ENCODE measurements at regions not wholly inside any gene's neighbourhood (a gene's known extent, or its start where the extent isn't known, plus 50 kb on each side); places are given as distances from the start of the nearest gene placed in this dataset.
A peak's percentile ranks its signal among the peaks of the same experiment; 100 is the strongest.
"Not testable (repeated sequence)": the region's sequence is repeated elsewhere in the genome, so short reads cannot be mapped to it uniquely, and the experiment has no call there.

DNA sequence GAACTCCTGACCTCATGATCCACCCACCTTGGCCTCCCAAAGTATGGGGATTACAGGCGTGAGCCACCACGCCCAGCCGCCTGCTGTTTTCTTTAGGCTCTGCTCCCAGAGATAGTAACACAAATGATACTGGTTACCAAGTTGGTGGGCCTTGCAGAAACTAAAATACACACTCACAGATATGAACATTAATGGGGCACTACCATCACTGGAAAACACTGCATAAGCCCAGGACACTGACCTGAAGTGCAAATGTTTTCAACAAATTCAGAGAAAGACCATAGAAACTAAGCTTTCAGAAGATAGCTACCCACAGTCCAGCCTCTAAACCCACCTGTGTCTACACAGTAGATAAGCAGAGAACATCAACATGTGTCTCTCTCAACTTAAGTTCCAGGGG is 180.5 kb downstream of the FCRL5 start:
- TF ChIP-seq, protein P1, sequence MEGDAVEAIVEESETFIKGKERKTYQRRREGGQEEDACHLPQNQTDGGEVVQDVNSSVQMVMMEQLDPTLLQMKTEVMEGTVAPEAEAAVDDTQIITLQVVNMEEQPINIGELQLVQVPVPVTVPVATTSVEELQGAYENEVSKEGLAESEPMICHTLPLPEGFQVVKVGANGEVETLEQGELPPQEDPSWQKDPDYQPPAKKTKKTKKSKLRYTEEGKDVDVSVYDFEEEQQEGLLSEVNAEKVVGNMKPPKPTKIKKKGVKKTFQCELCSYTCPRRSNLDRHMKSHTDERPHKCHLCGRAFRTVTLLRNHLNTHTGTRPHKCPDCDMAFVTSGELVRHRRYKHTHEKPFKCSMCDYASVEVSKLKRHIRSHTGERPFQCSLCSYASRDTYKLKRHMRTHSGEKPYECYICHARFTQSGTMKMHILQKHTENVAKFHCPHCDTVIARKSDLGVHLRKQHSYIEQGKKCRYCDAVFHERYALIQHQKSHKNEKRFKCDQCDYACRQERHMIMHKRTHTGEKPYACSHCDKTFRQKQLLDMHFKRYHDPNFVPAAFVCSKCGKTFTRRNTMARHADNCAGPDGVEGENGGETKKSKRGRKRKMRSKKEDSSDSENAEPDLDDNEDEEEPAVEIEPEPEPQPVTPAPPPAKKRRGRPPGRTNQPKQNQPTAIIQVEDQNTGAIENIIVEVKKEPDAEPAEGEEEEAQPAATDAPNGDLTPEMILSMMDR (IDR thresholded peaks at IDR 0.05): no peak
- intact Hi-C loops (cut with DNase I): loop anchor here in 1 of 3 donors (5.0 kb wide), 1 partner anchor 120 kb away; no protein-coding TSS in a partner anchor
- Histone ChIP-seq H3K27me3 (no peaks in the 10 kb centered on the region), H3K4me1 (no peaks in the 10 kb centered on the region), H3K9me3 (no peaks in the 10 kb centered on the region), H3K36me3 (no peaks in the 10 kb centered on the region), H3K27ac (no peak overlapping the region), H3K4me3 (no peak overlapping the region)
- 86 to 88% methylated on average over 3 of the region's 3 CpGs for WGBS, 2 donors
- no peak for DNase-seq
- ATAC-seq: no peak
- FAIRE-seq: no peak

DNA sequence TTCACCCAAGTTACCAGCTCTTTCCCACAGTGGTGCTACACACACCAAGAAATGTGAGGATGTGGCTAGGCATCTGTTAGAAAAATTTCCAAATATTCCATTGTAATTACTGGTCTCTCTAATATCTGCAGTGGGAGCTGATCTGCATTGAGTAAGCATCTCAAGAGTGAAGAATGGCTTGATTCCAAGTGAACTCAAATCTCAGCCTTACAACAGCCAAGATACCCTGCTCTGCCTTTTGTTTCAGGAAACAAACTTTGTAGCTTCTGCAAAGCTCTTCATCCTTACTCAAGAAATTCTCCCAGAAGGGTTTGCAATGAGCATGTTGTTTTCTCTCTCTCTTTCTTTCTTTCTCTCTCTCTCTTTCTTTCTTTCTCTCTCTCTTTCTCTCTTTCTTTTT is 181.1 kb downstream of the FCRL5 start:
- Histone ChIP-seq H3K4me3 (no peak overlapping the region), H3K36me3 (no peaks in the 10 kb centered on the region), H3K4me1 (no peaks in the 10 kb centered on the region), H3K9me3 (no peaks in the 10 kb centered on the region), H3K27ac (no peak overlapping the region), H3K27me3 (no peaks in the 10 kb centered on the region)
- FAIRE-seq (no peak), DNase-seq (no peak), ATAC-seq (no peak)
- TF ChIP-seq, protein P1 (IDR thresholded peaks at IDR 0.05): no peak
- intact Hi-C loops (cut with DNase I): loop anchor here in 1 of 3 donors (5.0 kb wide), 1 partner anchor 121 kb away; no protein-coding TSS in a partner anchor

DNA sequence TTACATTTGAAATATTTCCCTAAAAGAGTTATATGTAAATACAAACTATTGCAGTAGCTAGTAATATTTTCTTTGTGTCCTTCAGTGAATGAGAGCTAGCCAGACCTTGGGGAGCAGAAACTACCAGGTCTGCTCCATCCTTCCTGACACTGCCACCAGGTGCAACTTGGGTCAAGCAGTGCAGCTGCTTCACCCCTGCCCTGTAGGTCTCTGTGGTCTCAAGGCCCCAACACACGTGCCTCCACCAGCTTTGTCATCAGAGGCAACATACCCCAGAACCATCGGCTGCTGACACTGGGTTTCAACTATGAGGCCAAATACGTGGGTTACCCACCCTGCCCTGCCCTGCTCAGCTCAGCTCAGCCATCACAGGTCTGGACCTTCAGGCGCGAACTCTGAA is 181.6 kb downstream of the FCRL5 start:
- Histone ChIP-seq H3K27me3 (no peaks in the 10 kb centered on the region), H3K27ac (no peak overlapping the region), H3K4me3 (no peak overlapping the region), H3K9me3 (no peaks in the 10 kb centered on the region), H3K36me3 (no peaks in the 10 kb centered on the region), H3K4me1 (no peaks in the 10 kb centered on the region)
- TF ChIP-seq, protein P1 (IDR thresholded peaks at IDR 0.05): no peak
- FAIRE-seq (no peak), DNase-seq (no peak), ATAC-seq (no peak)
- WGBS, 2 donors: 66 to 86% methylated on average over 5 of the region's 5 CpGs
- intact Hi-C loops (cut with DNase I): loop anchor here in 1 of 3 donors (5.0 kb wide), 1 partner anchor 122 kb away; no protein-coding TSS in a partner anchor

DNA sequence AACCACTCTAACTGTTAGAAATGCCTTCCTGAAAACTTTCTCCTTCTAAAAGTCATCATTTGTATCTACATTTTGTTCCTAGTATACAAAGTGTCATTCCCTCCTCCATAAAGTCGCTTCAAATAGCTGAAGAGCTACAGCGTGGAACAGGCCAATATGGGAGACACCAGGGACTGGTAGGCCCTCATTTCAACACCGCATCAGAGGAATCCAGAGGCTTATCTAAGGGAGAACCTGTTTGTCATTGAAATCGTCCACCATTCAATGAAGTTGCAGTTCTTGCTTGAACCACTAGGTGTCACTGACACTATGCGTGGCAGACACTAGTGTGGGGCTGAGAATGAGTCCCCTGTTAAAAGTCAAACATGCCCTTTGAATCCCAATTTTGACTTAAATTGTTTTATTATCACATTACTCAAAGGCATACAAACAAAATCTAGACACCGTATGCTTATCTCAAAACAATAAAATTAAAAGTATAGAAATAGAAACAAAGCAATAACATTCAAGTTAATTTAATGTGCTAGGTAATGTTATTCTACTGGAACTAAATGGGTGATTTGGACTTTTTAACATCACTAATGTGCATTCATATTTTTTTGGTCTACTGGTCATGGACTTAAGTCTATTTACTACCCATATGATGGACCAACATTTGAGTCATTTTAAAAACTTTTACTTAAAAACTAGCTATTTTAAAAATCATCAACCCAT is 182.3 kb downstream of the FCRL5 start:
- ATAC-seq (peak; percentile 53 to 97 (median 92)), DNase-seq (peak in 2 of 6 donors; percentile 28 to 54), FAIRE-seq (peak; percentile 59)
- Histone ChIP-seq H3K36me3 (no peaks in the 10 kb centered on the region), H3K4me1 (no peaks in the 10 kb centered on the region), H3K27ac (no peak overlapping the region), H3K4me3 (no peak overlapping the region), H3K9me3 (no peaks in the 10 kb centered on the region), H3K27me3 (no peaks in the 10 kb centered on the region)
- WGBS, 2 donors: 1% methylated on average over 6 of the region's 6 CpGs
- intact Hi-C loops (cut with DNase I): loop anchor here in 2 of 3 donors (5.0 to 10.0 kb wide), 3 partner anchors 122 to 175 kb away; no protein-coding TSS in a partner anchor
- TF ChIP-seq, protein P1 (IDR thresholded peaks at IDR 0.05): peak; percentile 74 to 93 (median 84)

DNA sequence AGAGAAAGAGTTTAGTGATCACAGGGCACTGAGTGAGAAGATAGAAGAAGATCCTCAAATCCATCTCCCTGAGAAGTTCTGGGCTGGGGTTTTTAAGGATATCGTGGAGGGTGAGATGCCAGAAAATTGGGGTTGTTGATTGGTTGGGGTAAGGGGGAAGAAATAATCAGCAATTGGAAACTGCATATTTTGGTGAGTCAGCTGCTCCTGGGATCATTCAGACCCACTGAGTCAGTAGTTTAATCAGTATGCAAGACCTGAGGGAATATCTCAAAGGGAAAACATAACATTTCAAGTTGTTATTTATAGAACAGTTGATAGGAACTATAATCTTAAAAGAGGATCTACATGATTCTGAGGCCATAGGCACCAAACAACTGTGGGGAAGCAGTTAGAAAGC is 183.4 kb downstream of the FCRL5 start:
- not testable (repeated sequence) for H3K36me3 ChIP-seq, DNase-seq, FAIRE-seq, H3K9me3 ChIP-seq, ATAC-seq, H3K4me3 ChIP-seq, H3K27me3 ChIP-seq, H3K27ac ChIP-seq, H3K4me1 ChIP-seq
- intact Hi-C loops (cut with DNase I): loop anchor here in 2 of 3 donors (10.0 kb wide), 2 partner anchors 154 to 174 kb away; no protein-coding TSS in a partner anchor
- 60 to 68% methylated on average over 1 of the region's 1 CpG for WGBS, 2 donors

Data from pancreas (tissue), 10 donors.